ENCODE measurements at regions not wholly inside any gene's neighbourhood (a gene's known extent, or its start where the extent isn't known, plus 50 kb on each side); places are given as distances from the start of the nearest gene placed in this dataset.

DNA sequence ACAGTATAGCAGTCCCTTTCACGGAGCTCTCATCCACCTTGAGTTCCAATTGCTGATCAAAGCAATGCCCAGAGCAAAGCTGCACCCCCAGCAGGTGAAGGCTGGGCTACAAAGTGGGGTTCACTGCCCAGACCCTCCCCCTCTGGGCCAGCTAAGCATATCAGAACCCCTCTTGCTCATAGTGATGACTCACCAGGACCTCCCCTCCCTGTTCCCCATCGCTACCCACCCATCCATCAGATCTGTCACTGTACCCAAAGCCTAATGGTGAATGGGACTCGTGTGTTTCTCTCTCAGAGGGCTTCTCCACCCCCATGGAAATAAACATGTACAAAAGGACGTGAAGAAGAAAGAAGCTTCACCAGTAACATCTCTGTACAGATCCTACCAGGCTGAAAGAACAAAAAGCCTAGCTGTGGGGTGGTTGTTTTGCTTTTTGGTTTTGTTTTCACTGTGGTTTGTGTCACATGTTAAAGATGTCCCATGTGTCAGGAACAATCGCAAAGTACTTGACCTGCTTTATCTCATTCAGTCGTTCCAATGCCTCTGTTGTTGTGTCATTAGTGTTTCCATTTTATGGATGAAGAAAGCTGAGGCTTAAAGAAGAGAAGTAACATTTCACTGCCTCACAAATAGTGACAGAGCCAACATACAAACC, 518.5 kb downstream of the CD83 start:
- no peak for DNase-seq (ENCODE audit: low read depth in 2 of 2)

DNA sequence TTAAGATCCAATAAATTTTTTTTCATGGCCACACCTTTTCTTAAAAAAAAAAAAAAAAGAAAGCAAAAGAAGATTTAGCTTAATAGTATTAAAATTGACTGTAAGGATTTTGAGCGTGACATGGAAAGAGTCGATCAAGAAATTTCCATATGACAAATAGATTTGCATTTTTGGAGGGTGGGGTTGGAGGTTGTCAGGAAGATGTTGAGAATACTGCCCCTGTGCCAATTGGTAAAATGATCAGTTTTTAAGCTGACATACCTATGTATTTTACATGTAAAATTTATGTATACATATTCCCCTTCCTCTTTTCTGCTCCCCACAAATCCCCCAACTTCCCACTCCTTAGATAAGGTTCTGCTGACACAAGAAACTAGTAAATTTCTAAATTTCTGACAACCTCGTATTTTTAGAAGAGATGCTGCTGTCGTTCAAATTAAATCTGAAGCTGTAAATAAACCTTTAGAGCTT, 520.9 kb downstream of the CD83 start:
- DNase-seq (ENCODE audit: low read depth in 2 of 2), result no peak

GRCh38 chr6:14638906-14639761, 521.6 kb downstream of the CD83 start:
- DNase-seq (ENCODE audit: low read depth in 2 of 2), result no peak

DNA sequence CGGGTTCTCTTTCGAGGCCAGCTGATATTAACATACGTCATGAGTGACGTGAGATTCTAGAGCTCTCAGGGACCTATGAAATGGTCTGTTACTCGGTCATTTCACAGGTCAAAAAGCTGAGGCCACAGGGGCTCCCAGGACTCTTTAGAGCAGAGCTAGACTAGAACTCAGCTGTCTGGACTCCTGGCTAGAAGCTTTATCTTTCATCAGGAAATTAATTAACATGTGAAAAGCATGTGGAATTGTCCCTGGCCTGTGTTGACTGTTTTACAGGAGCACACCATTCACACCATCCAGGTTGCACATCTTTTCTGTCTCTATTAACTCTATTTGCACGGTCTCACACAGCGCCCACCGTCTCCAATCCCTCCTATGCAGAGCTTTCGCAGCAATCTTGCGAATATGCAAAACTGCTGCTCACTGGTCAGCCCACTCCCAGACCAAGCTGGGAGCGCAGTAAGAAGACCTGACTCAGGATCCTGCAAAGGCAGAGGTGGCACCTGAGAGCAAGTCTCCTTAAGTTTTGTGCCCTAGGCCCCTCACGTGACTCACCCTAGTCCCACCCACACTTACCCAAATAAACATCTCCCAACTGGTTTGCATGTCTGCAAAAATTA, 522.5 kb downstream of the CD83 start:
- no peak for DNase-seq (ENCODE audit: low read depth in 2 of 2)

- DNase-seq (ENCODE audit: low read depth in 2 of 2), result no peak
These were observed 523.1 kb downstream of the CD83 start for GRCh38 chr6:14640631-14641030.

DNA sequence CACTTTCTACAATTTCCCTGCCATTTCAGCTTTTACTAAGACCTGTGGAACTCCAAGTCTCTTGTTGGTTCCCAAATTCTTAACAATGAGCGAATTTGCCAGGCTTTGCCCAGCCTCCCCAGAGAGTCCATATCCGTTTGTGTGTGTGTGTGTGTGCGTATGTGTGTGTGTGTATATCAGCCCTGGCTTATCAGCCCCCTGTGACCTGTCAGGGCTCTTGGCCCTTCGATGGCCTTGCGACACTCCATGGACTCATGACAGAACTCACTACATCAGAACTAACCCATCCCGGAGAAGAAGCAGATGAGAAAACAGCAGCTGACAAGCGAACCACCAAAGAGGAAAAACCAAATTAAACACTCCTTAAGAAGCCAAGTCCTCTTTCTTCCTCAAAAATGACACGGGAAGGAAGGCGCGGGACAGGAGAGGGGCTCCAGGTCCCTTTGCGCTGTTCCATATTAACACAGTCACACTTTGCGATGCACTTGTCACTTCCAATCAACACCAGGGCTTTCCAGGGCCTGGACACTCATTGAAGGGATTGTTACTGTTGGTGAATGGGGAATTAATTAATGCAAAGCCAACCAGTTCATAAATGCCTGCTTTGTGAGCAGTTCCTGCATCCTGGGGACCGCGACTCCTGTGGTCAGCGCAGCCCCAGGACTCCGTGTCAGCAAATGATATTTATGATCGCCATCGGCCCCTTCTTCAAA, 524.0 kb downstream of the CD83 start:
- DNase-seq (ENCODE audit: low read depth in 2 of 2), result no peak

- no peak for DNase-seq (ENCODE audit: low read depth in 2 of 2)
These were observed 524.5 kb downstream of the CD83 start for GRCh38 chr6:14642136-14642505.

- DNase-seq (ENCODE audit: low read depth in 2 of 2), result no peak
These were observed 525.3 kb downstream of the CD83 start for GRCh38 chr6:14642842-14643241.

DNA sequence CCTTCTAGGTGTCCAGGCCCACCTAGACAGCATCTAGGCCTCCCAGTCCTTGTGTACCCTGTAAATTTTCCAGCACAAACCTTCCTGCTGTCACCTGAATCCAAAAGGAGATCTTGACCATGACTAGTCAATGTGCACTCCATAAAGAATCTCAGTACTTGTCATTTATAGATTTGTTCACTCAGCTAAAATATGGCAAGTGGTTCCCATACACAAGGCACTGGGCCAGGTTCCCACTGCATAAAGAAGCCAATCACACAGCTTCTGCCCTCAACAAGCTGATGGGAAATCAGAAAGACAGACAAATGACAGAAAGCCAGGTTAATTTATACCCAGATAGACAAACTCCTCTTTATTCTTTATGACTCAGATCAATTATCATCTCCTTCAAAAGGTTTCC, 526.8 kb downstream of the CD83 start:
- DNase-seq (ENCODE audit: low read depth in 2 of 2), result no peak

DNA sequence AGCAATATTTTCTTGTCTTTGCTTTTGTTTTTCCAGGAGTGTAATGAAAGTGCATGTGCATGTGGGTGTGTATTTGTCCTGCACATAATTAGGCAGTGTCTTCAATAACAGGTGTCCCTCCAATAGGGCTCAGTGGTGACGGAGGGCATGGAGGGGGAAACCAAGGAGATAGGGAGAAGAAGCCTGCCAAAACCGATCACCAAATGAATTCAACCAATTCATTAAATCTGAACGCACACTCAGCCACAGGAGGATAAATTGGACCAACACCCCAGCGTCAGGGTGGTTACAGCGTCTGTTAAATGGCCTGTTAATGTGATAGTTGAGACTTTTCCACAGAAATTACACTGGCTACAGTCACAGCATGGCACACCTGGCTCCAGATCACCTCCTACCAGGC, 527.6 kb downstream of the CD83 start:
- no peak for DNase-seq (ENCODE audit: low read depth in 2 of 2)

GRCh38 chr6:14645841-14646240, 528.3 kb downstream of the CD83 start:
- DNase-seq (ENCODE audit: low read depth in 2 of 2), result no peak

GRCh38 chr6:14646371-14646770, 528.8 kb downstream of the CD83 start:
- no peak for DNase-seq (ENCODE audit: low read depth in 2 of 2)

- DNase-seq (ENCODE audit: low read depth in 2 of 2), result no peak
These were observed 529.8 kb downstream of the CD83 start for GRCh38 chr6:14647357-14647756.

DNA sequence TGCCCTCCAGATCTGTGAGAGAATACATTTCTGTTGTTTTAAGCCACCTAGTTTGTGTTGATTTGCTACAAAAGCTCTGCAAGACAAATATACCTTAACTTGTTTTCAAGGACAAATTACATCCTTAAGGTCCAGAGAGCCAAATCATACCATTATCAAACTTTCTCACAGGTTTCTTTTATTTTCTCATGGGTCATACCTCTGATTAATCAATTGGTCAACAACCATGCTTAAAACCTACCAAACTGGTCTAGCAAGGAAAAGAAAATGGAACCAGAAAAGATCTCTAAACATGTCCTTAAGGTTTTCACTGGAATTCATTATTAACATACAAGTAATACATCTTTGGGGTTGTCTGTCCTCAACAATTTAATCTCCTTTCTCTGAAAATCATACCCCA, 535.0 kb downstream of the CD83 start:
- DNase-seq (ENCODE audit: low read depth in 2 of 2), result no peak

GRCh38 chr6:14655201-14656061, 537.9 kb downstream of the CD83 start:
- DNase-seq (ENCODE audit: low read depth in 2 of 2), result no peak

DNA sequence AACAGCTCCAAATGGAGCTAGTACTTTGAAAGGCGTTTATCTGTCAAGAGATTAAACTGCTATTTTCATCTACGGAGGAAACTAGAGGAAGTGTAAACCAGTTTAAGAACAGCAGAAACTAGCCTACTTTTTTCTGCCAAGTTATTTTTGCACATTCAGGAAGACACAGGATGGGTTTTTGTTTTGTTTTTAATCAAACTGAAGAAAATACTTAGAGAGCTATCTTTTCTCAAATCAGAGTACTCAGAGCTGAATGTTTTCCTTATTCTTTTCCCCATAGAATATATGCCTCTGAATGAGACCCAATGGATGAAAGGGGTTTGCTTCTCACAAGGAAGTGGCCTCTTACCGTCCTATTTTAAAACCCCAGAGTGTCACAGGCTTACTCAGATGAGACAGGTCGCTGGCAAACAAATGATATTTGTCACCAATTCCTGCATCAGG, 538.5 kb downstream of the CD83 start:
- DNase-seq (ENCODE audit: low read depth in 2 of 2), result no peak

GRCh38 chr6:14656649-14657048, 539.1 kb downstream of the CD83 start:
- no peak for DNase-seq (ENCODE audit: low read depth in 2 of 2)

- no peak for DNase-seq (ENCODE audit: low read depth in 2 of 2)
These were observed 540.5 kb downstream of the CD83 start for GRCh38 chr6:14658030-14658429.

GRCh38 chr6:14658886-14659561, 541.5 kb downstream of the CD83 start:
- no peak for DNase-seq (ENCODE audit: low read depth in 2 of 2)

DNA sequence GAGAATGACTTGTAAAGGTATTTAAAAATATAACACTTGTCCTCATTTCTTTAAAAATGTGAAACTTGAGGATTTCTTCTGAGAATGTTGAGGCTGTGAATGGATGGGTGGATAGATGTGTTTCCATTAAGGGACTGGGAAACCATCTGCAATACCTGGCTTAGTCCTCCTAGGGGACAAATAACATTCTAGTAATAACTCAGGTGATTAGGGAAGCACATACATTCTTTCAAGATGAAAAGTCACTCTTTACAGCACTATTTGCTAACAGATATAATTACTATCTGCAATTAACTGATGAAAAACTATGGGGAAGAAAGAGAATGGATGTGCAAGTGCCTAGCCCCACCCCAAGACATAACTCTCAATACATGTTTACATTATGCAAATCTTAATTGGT, 542.3 kb downstream of the CD83 start:
- DNase-seq (ENCODE audit: low read depth in 2 of 2), result no peak

All from stimulated activated CD8-positive, alpha-beta memory T cell treated with anti-CD3 and anti-CD28 coated beads, Interleukin-15, amount 100 ng/mL, for 4 hours (primary cell).